ENCODE measurements at regions not wholly inside any gene's neighbourhood (a gene's known extent, or its start where the extent isn't known, plus 50 kb on each side); places are given as distances from the start of the nearest gene placed in this dataset.
"Not testable (repeated sequence)": the region's sequence is repeated elsewhere in the genome, so short reads cannot be mapped to it uniquely, and the experiment has no call there.

DNA sequence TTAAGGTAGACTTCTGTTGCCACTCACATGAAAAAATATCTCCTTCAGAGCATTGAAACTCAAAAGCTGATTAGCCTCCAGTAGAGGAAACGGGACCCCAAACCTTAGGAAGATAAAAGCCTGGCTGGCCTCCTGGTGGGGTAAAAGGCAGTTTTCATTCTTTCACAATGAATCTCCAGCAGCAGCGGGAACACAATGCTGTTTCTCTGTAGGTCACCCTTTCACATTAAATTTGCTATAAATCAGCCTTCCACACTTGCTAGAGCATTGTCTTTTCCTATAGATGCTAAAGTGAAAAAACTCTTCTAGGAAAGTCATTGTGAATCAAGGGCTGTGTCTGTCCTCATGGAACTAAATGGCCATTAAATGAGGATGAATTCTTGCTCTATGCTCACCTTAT lies 207.3 kb upstream of the MAGEB2 start:
- H3K4me3 ChIP-seq (ENCODE audit: low read depth, low read length) = peak overlapping the region; percentile 25; the same call in 1 of the 2 replicates
- no peaks in the 10 kb centered on the region for H3K36me3 ChIP-seq (ENCODE audit: control insufficient read depth, insufficient read depth, low read length)
- no peak overlapping the region for H3K27ac ChIP-seq (ENCODE audit: low read depth, low read length)
- no peaks in the 10 kb centered on the region for H3K27me3 ChIP-seq (ENCODE audit: control insufficient read depth, insufficient read depth, low read length)
- peaks cover 11% of the 10 kb centered on the region for H3K4me1 ChIP-seq (ENCODE audit: control insufficient read depth, insufficient read depth, low read length)
- H3K9me3 ChIP-seq (ENCODE audit: control insufficient read depth, insufficient read depth, low read depth, low read length) = no peaks in the 10 kb centered on the region
- no peak overlapping the region for H3K9ac ChIP-seq (ENCODE audit: low read length)

DNA sequence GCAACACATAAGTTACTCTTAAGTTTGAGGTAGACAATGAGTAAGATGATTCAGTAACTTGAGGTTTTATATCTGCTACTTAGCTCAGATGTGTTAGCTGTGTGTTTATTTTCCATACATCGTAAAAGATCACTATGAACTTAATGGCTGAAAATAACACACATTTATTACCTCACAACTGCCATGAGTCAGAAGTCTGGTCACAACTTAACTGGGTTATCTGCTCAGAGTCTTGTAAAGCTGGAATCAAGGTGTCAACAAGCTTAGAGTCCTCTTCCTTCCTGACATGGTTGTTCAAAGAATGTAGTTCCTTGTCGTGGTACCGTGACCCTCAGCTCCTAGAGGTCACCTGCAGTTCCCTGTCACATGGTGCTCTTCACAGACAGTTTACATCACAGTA lies 204.9 kb upstream of the MAGEB2 start:
- Histone ChIP-seq H3K27me3 (ENCODE audit: control insufficient read depth, insufficient read depth, low read length) (no peaks in the 10 kb centered on the region), H3K27ac (ENCODE audit: low read depth, low read length) (no peak overlapping the region), H3K9me3 (ENCODE audit: control insufficient read depth, insufficient read depth, low read depth, low read length) (no peaks in the 10 kb centered on the region), H3K36me3 (ENCODE audit: control insufficient read depth, insufficient read depth, low read length) (no peaks in the 10 kb centered on the region), H3K4me3 (ENCODE audit: low read depth, low read length) (no peak overlapping the region), H3K4me1 (ENCODE audit: control insufficient read depth, insufficient read depth, low read length) (peaks cover 11% of the 10 kb centered on the region), H3K9ac (ENCODE audit: low read length) (no peak overlapping the region)

DNA sequence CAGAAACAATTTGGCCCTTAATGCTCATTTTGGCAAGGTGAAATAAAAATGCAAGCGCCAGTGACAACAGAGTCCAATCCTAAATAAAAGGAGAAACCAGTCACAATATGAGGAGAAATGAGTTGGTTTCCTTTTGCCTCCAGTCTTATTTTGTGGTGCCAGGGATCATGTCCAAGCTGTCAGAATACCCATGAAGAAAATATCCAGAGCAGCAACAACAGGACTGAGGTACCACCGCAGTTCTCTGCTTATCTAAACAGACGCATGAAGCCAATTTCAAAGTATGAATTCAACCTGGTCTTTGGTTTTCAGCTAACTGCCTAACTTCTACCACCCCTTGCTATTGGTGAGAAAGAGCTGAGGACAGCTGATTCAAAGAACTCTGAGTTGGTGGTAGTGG lies 199.9 kb upstream of the MAGEB2 start:
- Histone ChIP-seq H3K36me3 (ENCODE audit: control insufficient read depth, insufficient read depth, low read length) (no peaks in the 10 kb centered on the region), H3K27ac (ENCODE audit: low read depth, low read length) (no peak overlapping the region)

DNA sequence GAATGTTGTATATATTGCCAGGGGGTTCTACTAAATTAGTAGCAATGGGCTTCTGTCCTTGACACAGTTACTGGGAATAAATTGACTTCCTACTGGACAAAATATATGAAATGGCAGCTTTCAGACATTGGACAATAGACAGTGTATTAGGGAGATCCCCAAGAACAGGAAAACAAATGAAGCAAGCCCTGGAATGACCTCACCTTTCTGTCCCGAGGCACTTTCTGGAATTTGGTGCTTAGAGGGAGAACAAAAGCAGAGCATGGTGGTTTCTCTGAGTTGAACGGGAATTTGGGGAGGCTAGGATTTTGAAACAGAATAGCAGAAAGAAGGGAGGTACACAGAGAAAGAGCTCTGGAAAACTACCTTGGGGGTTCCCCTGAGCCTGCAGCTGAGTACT lies 187.7 kb upstream of the MAGEB2 start:
- peaks cover 7% of the 10 kb centered on the region; the same call in 1 of the 2 replicates for H3K9me3 ChIP-seq (ENCODE audit: control insufficient read depth, insufficient read depth, low read depth, low read length)
- H3K4me3 ChIP-seq (ENCODE audit: low read depth, low read length) = no peak overlapping the region
- H3K36me3 ChIP-seq (ENCODE audit: control insufficient read depth, insufficient read depth, low read length) = no peaks in the 10 kb centered on the region; the same call in 1 of the 2 replicates
- H3K27me3 ChIP-seq (ENCODE audit: control insufficient read depth, insufficient read depth, low read length) = no peaks in the 10 kb centered on the region
- H3K27ac ChIP-seq (ENCODE audit: low read depth, low read length) = no peak overlapping the region
- peaks cover 8% of the 10 kb centered on the region; the same call in 1 of the 2 replicates for H3K4me1 ChIP-seq (ENCODE audit: control insufficient read depth, insufficient read depth, low read length)
- no peak overlapping the region for H3K9ac ChIP-seq (ENCODE audit: low read length)

More for the DNA sequence above, 199.9 kb upstream of the MAGEB2 start:
- Histone ChIP-seq H3K27me3 (ENCODE audit: control insufficient read depth, insufficient read depth, low read length) (no peaks in the 10 kb centered on the region), H3K9ac (ENCODE audit: low read length) (no peak overlapping the region), H3K9me3 (ENCODE audit: control insufficient read depth, insufficient read depth, low read depth, low read length) (peaks cover under 1% of the 10 kb centered on the region; the same call in 1 of the 2 replicates), H3K4me3 (ENCODE audit: low read depth, low read length) (no peak overlapping the region), H3K4me1 (ENCODE audit: control insufficient read depth, insufficient read depth, low read length) (no peaks in the 10 kb centered on the region)

DNA sequence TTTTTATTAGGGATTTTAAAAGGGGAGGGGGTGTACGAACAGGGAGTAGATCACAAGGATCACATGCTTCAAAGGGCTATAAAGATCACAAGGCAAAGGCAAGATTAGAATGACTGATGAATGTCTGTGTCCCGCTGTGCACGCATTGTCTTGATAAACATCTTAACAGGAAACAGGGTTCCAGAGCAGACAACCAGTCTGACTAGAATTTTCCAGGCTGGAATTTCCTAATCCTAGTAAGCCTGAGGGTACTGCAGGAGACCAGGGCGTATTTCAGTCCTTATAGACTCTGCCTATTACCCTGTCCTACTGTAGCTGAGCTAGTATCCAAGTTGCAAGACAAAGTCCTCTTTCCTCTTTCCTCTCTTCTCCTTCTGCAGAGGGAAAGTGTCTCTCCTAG lies 179.0 kb upstream of the MAGEB2 start:
- not testable (repeated sequence) for H3K27me3 ChIP-seq (ENCODE audit: control insufficient read depth, insufficient read depth, low read length); H3K4me3 ChIP-seq (ENCODE audit: low read depth, low read length); H3K4me1 ChIP-seq (ENCODE audit: control insufficient read depth, insufficient read depth, low read length); H3K36me3 ChIP-seq (ENCODE audit: control insufficient read depth, insufficient read depth, low read length); H3K27ac ChIP-seq (ENCODE audit: low read depth, low read length); H3K9ac ChIP-seq (ENCODE audit: low read length)
- peaks cover 25% of the 10 kb centered on the region for H3K9me3 ChIP-seq (ENCODE audit: control insufficient read depth, insufficient read depth, low read depth, low read length)

DNA sequence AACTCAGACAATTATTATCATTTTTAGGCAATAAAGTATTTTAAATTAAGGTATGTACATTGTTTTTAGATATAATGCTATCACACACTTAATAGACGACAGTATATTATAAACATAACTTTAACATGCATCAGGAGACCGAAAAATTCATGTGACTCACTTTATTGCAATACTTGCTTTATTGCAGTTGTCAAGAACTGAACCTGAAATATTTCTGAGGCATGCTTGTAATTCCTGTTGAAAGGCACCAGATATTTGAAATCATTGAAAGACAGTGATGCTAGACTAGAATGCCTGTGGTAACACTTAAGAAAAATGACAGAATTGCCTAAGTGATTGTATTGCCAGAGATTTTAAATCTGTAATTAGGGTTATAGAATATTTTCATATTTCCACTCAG lies 175.6 kb upstream of the MAGEB2 start:
- no peak overlapping the region for H3K9ac ChIP-seq (ENCODE audit: low read length)
- H3K27me3 ChIP-seq (ENCODE audit: control insufficient read depth, insufficient read depth, low read length) = no peaks in the 10 kb centered on the region
- no peaks in the 10 kb centered on the region for H3K4me1 ChIP-seq (ENCODE audit: control insufficient read depth, insufficient read depth, low read length)
- H3K27ac ChIP-seq (ENCODE audit: low read depth, low read length) = no peak overlapping the region
- no peak overlapping the region for H3K4me3 ChIP-seq (ENCODE audit: low read depth, low read length)
- H3K9me3 ChIP-seq (ENCODE audit: control insufficient read depth, insufficient read depth, low read depth, low read length) = peaks cover 26% of the 10 kb centered on the region
- H3K36me3 ChIP-seq (ENCODE audit: control insufficient read depth, insufficient read depth, low read length) = no peaks in the 10 kb centered on the region

DNA sequence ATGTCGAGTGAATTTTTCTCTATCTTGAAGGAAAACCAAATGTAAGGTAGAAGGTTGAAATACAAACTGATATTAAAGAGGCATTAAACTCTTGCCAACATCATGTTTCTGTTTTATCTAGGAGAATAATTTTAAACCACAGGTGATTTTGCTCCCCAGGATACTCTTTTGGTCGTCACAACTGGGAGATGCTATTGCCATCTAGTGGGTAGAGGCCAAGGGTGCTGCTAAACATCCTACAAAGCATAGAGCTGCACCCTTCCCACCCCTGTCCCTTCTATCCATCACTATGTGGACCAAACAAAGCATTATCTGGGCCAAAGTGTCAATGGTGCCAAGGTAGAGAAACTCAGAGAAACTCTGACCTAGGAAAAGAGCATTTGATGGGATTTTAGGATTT lies 154.6 kb upstream of the MAGEB2 start:
- Histone ChIP-seq H3K27me3 (ENCODE audit: control insufficient read depth, insufficient read depth, low read length) (no peaks in the 10 kb centered on the region; the same call in 1 of the 2 replicates), H3K9me3 (ENCODE audit: control insufficient read depth, insufficient read depth, low read depth, low read length) (no peaks in the 10 kb centered on the region), H3K4me3 (ENCODE audit: low read depth, low read length) (no peak overlapping the region), H3K27ac (ENCODE audit: low read depth, low read length) (no peak overlapping the region), H3K9ac (ENCODE audit: low read length) (no peak overlapping the region), H3K4me1 (ENCODE audit: control insufficient read depth, insufficient read depth, low read length) (no peaks in the 10 kb centered on the region), H3K36me3 (ENCODE audit: control insufficient read depth, insufficient read depth, low read length) (no peaks in the 10 kb centered on the region)

DNA sequence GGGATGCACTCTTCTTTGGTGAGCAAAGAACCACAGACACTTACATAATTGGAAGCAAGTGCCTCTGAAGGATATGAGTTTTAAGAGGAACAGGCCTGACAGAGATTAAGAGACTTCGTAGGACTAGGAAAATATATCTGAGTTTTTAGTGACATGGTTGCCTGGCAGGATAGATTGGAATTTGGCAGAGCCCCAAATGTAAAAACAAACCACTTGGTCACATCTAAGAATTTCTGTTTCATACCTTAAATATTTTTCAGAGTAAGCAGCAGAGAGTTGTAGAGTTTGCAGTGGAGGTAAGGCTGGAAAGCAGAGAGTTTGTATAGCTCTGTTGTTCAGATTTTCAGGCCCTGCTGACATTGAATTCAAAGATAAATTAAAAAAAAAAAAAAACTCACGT lies 150.1 kb upstream of the MAGEB2 start:
- peaks cover 6% of the 10 kb centered on the region; the same call in 1 of the 2 replicates for H3K9me3 ChIP-seq (ENCODE audit: control insufficient read depth, insufficient read depth, low read depth, low read length)
- no peak overlapping the region for H3K27ac ChIP-seq (ENCODE audit: low read depth, low read length)
- H3K27me3 ChIP-seq (ENCODE audit: control insufficient read depth, insufficient read depth, low read length) = no peaks in the 10 kb centered on the region
- H3K36me3 ChIP-seq (ENCODE audit: control insufficient read depth, insufficient read depth, low read length) = no peaks in the 10 kb centered on the region
- no peaks in the 10 kb centered on the region for H3K4me1 ChIP-seq (ENCODE audit: control insufficient read depth, insufficient read depth, low read length)
- H3K4me3 ChIP-seq (ENCODE audit: low read depth, low read length) = no peak overlapping the region
- H3K9ac ChIP-seq (ENCODE audit: low read length) = no peak overlapping the region

DNA sequence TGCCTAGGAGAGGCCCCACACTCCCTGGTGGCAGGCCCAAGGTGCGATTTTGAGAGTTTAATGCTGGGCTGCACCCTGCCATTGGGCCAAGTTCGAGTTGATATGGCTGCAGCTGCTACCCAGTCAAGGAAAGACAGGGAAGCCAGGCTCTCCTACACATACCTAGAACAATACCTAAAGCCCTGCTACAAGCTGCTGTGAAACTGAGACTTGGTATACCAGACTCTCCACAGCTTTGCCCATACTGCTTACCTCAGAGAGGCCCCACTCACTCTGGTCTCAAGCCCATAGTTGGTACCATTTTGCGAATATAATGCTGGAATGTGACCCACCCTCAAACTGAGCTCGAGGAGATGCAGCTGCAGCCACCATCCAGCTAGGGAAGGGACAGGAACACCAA lies 147.7 kb upstream of the MAGEB2 start:
- Histone ChIP-seq H3K27ac (ENCODE audit: low read depth, low read length) (no peak overlapping the region), H3K9ac (ENCODE audit: low read length) (no peak overlapping the region), H3K4me3 (ENCODE audit: low read depth, low read length) (no peak overlapping the region), H3K27me3 (ENCODE audit: control insufficient read depth, insufficient read depth, low read length) (no peaks in the 10 kb centered on the region), H3K9me3 (ENCODE audit: control insufficient read depth, insufficient read depth, low read depth, low read length) (peaks cover 6% of the 10 kb centered on the region; the same call in 1 of the 2 replicates), H3K4me1 (ENCODE audit: control insufficient read depth, insufficient read depth, low read length) (no peaks in the 10 kb centered on the region), H3K36me3 (ENCODE audit: control insufficient read depth, insufficient read depth, low read length) (no peaks in the 10 kb centered on the region)

DNA sequence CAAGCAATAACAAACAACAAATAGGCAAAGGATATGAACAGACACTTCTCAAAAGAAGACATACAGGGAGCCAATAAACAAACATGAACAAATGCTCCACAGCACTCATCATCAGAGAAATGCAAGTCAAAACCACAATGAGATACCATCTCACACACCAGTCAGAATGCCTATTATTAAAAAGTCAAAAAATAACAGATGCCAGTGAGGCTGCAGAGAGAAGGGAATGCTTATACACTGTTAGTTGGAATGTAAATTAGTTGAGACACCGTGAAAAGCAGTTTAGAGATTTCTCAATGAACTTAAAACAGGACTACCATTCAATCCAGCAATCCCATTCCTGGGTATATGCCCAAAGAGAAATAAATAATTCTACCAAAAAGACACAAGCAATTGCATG lies 129.8 kb upstream of the MAGEB2 start:
- Histone ChIP-seq H3K36me3 (ENCODE audit: control insufficient read depth, insufficient read depth, low read length) (no peaks in the 10 kb centered on the region), H3K9me3 (ENCODE audit: control insufficient read depth, insufficient read depth, low read depth, low read length) (peaks cover 16% of the 10 kb centered on the region; the same call in 1 of the 2 replicates), H3K9ac (ENCODE audit: low read length) (no peak overlapping the region), H3K27me3 (ENCODE audit: control insufficient read depth, insufficient read depth, low read length) (no peaks in the 10 kb centered on the region; the same call in 1 of the 2 replicates), H3K27ac (ENCODE audit: low read depth, low read length) (no peak overlapping the region), H3K4me3 (ENCODE audit: low read depth, low read length) (no peak overlapping the region), H3K4me1 (ENCODE audit: control insufficient read depth, insufficient read depth, low read length) (no peaks in the 10 kb centered on the region)

DNA sequence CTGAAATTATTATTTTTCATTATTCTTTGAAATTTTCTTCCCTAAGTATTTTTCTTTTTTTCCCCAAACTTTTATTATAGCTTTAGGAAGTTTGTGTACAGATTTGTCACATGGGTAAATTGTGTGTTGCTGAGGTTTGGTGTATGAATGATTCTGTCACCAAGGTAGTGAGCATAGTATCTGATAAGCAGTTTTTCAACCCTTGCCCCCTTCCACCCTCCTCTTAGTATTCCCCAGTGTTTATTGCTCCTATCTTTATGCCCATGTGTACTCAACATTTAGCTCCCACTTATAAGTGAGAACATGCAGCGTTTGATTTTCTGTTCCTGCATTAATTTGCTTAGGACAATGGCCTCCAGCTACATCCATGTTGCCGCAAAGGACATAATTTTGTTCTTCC lies 103.9 kb upstream of the MAGEB2 start:
- H3K9ac ChIP-seq (ENCODE audit: low read length) = no peak overlapping the region
- no peaks in the 10 kb centered on the region for H3K36me3 ChIP-seq (ENCODE audit: control insufficient read depth, insufficient read depth, low read length)
- no peaks in the 10 kb centered on the region for H3K27me3 ChIP-seq (ENCODE audit: control insufficient read depth, insufficient read depth, low read length)

DNA sequence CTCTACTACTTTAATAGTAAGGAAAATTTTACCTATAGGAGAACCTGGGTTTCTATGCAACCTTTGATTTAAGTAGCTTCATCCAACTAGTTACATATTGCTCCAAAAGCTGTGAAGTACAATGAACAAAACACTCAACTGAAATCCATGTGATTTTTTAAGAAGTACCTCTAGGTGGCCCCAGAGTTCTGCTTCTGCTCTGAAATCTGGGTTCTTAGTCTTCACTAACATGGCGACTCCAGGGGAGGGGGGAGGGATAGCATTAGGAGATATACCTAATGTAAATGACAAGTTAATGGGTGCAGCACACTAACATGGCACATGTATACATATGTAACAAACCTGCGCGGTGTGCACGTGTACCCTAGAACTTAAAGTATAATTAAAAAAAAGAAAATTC lies 73.4 kb upstream of the MAGEB2 start:
- no peaks in the 10 kb centered on the region for H3K36me3 ChIP-seq (ENCODE audit: control insufficient read depth, insufficient read depth, low read length)
- no peaks in the 10 kb centered on the region; the same call in 1 of the 2 replicates for H3K27me3 ChIP-seq (ENCODE audit: control insufficient read depth, insufficient read depth, low read length)
- H3K9me3 ChIP-seq (ENCODE audit: control insufficient read depth, insufficient read depth, low read depth, low read length) = no peaks in the 10 kb centered on the region
- H3K4me1 ChIP-seq (ENCODE audit: control insufficient read depth, insufficient read depth, low read length) = no peaks in the 10 kb centered on the region
- H3K4me3 ChIP-seq (ENCODE audit: low read depth, low read length) = no peak overlapping the region
- no peak overlapping the region for H3K27ac ChIP-seq (ENCODE audit: low read depth, low read length)
- H3K9ac ChIP-seq (ENCODE audit: low read length) = no peak overlapping the region

More for the DNA sequence above, 103.9 kb upstream of the MAGEB2 start:
- H3K9me3 ChIP-seq (ENCODE audit: control insufficient read depth, insufficient read depth, low read depth, low read length) = no peaks in the 10 kb centered on the region; the same call in 1 of the 2 replicates
- no peak overlapping the region for H3K4me3 ChIP-seq (ENCODE audit: low read depth, low read length)
- H3K4me1 ChIP-seq (ENCODE audit: control insufficient read depth, insufficient read depth, low read length) = no peaks in the 10 kb centered on the region; the same call in 1 of the 2 replicates
- no peak overlapping the region for H3K27ac ChIP-seq (ENCODE audit: low read depth, low read length)

Measured in HUES6 (cell line).